Fibroblast of the aortic adventitia (primary cell): ENCODE measurements at regions not wholly inside any gene's neighbourhood (a gene's known extent, or its start where the extent isn't known, plus 50 kb on each side); places are given as distances from the start of the nearest gene placed in this dataset.

Experiments used
- DNase-seq: peaks from one replicate; pipeline ENCODE4 v3.0.0-alpha.2; 2010; ENCODE audit warnings: low read depth
- H3K4me3 ChIP-seq: 2 replicates; pipeline ENCODE4 v1.5.1; 2011; ENCODE audit warnings: low read depth, mild to moderate bottlenecking, control low read depth, low read length, moderate library complexity
- CTCF ChIP-seq: IDR thresholded peaks from 2 replicates; pipeline ENCODE4 v1.5.1; 2011; ENCODE audit warnings: mild to moderate bottlenecking, low read length, control low read depth, inconsistent platforms; ENCODE audit not compliant: insufficient read depth

GRCh38 chrX:4841216-4841745, 1127.8 kb upstream of the PRKX start:
- TF ChIP-seq CTCF = no peak
- H3K4me3 ChIP-seq = no peak overlapping the region
- DNase-seq = no peak

- no peak for DNase-seq
- no peak overlapping the region for H3K4me3 ChIP-seq
- TF ChIP-seq CTCF = no peak
These were observed 1118.1 kb upstream of the PRKX start for GRCh38 chrX:4831574-4831973.

- no peak overlapping the region for H3K4me3 ChIP-seq
- TF ChIP-seq CTCF = no peak
- DNase-seq = no peak
These were observed 1117.6 kb upstream of the PRKX start for GRCh38 chrX:4830880-4831557.

GRCh38 chrX:4825550-4825949, 1112.1 kb upstream of the PRKX start:
- DNase-seq = no peak
- no peak overlapping the region for H3K4me3 ChIP-seq
- no peak for TF ChIP-seq CTCF

GRCh38 chrX:4809571-4809970, 1096.1 kb upstream of the PRKX start:
- no peak overlapping the region for H3K4me3 ChIP-seq
- DNase-seq = no peak
- TF ChIP-seq CTCF = no peak

- no peak for DNase-seq
- no peak for TF ChIP-seq CTCF
These were observed 1092.1 kb upstream of the PRKX start for GRCh38 chrX:4805502-4805901.

GRCh38 chrX:4800756-4801155, 1087.3 kb upstream of the PRKX start:
- TF ChIP-seq CTCF = no peak
- no peak overlapping the region for H3K4me3 ChIP-seq
- no peak for DNase-seq

More at GRCh38 chrX:4805502-4805901, 1092.1 kb upstream of the PRKX start:
- no peak overlapping the region for H3K4me3 ChIP-seq
